ENCODE measurements at regions not wholly inside any gene's neighbourhood (a gene's known extent, or its start where the extent isn't known, plus 50 kb on each side); places are given as distances from the start of the nearest gene placed in this dataset.

DNA sequence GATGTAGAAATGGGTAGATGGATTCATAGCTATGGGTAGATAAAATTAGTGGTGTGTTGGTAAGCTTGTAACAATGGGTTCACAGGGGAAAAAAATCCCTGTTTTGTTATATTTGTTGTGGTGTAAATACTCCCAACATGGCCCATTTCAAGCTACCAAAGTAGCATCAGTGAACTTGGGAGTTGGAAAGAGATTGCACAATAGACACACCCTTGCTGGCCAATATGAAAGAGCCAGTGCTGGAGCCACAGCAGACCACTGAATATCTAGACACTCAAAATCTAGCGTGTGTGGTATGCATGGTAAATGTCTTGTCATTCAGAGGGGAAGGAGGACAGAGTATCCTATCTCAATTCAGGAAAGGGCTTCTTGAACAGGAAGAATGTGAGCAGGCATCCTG lies 565.1 kb upstream of the SALL1 start:
- H3K9me3 ChIP-seq = no peaks in the 10 kb centered on the region
- H3K4me3 ChIP-seq = no peak overlapping the region
- no peaks in the 10 kb centered on the region for H3K36me3 ChIP-seq
- H3K27me3 ChIP-seq = no peaks in the 10 kb centered on the region
- no peak for DNase-seq

DNA sequence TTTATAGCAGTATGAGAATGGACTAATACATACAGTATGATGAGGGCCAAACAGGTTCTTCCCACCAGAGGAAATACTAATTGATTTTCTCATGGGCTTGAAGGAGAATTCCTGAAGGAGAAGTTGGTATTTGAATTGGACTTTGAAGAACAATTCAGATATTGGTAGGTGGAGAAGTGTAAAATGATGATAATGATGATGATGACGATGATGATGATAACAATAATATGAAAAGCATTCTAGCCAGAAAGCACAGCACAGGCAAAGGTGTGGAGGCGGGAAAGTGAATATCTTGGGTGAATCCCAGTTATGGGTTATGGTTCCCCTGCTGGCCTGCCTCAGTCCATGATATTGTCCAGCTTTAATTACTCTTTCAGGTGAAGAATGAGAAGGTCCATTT lies 562.4 kb upstream of the SALL1 start:
- H3K36me3 ChIP-seq = no peaks in the 10 kb centered on the region
- H3K27me3 ChIP-seq = no peaks in the 10 kb centered on the region
- DNase-seq = no peak

DNA sequence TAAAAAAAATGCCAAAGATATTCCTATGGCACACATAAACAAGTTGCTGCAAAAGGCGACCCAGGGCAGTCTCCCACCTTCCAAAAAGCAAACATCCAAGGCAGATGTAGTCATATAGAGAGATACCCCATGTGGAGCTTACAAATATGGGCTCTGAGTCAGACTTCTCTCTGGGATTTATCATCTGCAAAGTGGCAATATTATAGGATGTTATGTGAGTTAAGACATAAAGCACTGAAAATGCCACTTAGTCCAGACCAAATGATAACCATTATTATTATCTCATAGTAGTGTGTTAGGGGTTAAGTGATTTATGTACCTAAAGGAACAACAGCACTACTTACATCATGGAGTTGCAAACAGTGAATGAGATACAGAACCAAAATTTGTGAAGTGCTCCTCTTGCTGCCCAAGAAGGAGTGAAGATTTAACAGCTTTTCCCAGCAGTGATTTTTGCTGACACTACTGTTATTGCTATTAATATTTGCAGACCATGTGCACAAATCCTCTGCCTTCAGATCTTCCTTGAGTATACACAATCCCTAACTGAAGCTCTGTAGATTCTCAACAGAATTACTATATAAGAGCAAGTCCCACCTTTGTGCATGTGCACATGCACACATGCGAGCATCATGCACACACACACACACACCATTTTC lies 560.0 kb upstream of the SALL1 start:
- Histone ChIP-seq H3K27me3 (no peaks in the 10 kb centered on the region), H3K36me3 (no peaks in the 10 kb centered on the region), H3K4me3 (no peak overlapping the region), H3K9me3 (no peaks in the 10 kb centered on the region)
- DNase-seq = no peak

More for the DNA sequence above, 562.4 kb upstream of the SALL1 start:
- H3K9me3 ChIP-seq = no peaks in the 10 kb centered on the region
- no peak overlapping the region for H3K4me3 ChIP-seq

DNA sequence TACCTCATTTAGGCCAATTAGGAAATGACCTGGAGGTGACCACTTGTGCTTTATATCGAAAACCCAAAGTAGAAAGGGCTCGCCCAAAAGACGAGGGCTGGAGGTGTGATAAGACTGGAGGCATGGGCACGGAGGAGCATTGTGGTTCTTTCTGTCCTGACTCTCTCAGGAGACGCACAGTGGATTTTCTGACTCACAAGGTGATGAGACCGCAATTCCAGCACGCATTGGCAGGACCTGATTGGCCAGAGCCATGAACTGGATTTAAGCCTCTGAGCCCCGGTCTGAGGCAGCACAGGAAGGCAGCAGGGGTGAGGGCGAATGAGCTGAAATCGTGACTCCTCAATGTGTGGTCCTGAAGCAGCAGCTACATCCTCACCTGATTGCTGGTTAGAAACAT lies 559.1 kb upstream of the SALL1 start:
- no peaks in the 10 kb centered on the region for H3K27me3 ChIP-seq
- H3K9me3 ChIP-seq = no peaks in the 10 kb centered on the region
- H3K4me3 ChIP-seq = no peak overlapping the region
- H3K36me3 ChIP-seq = no peaks in the 10 kb centered on the region
- no peak for DNase-seq

DNA sequence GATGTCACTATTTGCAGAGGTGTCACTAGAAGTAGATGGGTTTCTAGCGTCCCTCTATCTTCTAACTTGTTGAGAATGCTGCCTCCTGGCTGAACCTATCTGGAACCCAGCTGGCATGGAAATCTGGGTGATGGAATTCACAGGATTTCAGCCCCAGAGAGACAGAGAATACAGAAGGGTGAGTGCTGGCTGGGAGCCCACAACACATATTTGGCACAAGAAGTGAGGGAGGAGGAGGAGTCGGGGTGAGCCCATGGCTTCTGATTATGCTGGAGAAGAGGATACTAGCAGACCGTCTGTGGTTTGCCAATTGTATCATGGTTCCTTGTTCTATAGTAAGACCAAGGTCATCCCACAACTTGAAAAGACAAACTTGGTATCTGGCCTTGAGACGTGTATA lies 557.8 kb upstream of the SALL1 start:
- no peak for DNase-seq
- Histone ChIP-seq H3K4me3 (no peak overlapping the region), H3K9me3 (peaks cover 2% of the 10 kb centered on the region), H3K27me3 (no peaks in the 10 kb centered on the region), H3K36me3 (no peaks in the 10 kb centered on the region)

DNA sequence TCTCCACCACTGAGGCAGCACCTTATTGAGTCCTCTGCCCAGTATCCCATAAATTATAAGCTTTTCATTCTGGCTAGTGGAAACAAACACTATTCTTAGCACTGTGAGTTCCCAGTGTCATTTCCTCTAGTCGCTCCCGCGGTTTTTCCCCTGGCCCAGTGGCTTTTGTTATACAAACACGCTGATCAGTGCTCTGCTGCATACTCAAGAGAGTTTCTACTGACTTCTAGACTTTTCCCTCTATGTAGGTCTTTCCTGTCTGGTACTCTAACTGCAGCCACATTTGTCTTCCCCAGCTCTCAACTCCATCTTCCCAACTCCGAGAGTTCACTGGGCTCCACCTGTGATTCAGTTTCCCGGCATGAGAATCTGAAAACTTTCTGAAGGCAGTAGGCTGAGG lies 556.6 kb upstream of the SALL1 start:
- no peak overlapping the region for H3K4me3 ChIP-seq
- DNase-seq = no peak
- H3K27me3 ChIP-seq = no peaks in the 10 kb centered on the region
- H3K9me3 ChIP-seq = peaks cover 2% of the 10 kb centered on the region
- H3K36me3 ChIP-seq = no peaks in the 10 kb centered on the region

DNA sequence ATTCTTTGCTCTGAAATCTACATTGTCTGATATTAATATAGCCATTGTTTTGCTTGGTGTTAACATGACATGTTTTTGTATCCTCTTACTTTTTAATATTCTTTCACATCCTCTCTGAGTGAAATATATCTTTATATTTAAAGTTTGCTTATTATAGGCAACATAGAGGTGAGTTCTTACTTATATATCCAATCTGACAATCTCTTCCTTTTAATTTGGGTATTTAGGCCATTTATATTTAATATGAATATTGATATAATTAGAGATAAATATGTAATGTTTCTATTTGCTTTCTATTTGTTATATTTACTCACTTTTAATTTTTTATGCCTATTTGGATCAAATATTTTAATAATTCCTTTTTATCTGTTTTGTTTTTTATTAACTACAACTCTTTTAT lies 554.1 kb upstream of the SALL1 start:
- H3K4me3 ChIP-seq = no peak overlapping the region
- H3K36me3 ChIP-seq = no peaks in the 10 kb centered on the region
- H3K9me3 ChIP-seq = peaks cover 2% of the 10 kb centered on the region
- no peak for DNase-seq
- no peaks in the 10 kb centered on the region for H3K27me3 ChIP-seq

DNA sequence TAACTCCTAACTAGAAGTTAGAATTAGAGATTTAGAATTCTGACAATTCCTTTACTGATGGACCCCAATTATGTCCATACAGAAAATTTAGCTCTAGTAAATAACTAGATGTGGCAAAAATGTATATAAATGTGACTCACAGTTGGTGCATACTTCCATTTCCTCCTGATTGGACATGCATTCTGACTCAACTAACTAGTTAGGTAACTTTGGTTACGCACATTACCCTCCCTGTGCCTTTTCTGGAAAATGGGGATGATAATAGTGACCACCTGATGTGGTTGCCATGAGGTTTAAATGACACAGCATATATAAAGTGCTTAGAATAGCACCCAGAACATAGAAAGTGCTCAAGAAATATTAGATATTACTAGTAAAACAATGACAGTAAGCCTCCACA lies 550.0 kb upstream of the SALL1 start:
- peaks cover 2% of the 10 kb centered on the region for H3K9me3 ChIP-seq
- H3K4me3 ChIP-seq = no peak overlapping the region
- H3K36me3 ChIP-seq = no peaks in the 10 kb centered on the region
- H3K27me3 ChIP-seq = no peaks in the 10 kb centered on the region
- DNase-seq = no peak

DNA sequence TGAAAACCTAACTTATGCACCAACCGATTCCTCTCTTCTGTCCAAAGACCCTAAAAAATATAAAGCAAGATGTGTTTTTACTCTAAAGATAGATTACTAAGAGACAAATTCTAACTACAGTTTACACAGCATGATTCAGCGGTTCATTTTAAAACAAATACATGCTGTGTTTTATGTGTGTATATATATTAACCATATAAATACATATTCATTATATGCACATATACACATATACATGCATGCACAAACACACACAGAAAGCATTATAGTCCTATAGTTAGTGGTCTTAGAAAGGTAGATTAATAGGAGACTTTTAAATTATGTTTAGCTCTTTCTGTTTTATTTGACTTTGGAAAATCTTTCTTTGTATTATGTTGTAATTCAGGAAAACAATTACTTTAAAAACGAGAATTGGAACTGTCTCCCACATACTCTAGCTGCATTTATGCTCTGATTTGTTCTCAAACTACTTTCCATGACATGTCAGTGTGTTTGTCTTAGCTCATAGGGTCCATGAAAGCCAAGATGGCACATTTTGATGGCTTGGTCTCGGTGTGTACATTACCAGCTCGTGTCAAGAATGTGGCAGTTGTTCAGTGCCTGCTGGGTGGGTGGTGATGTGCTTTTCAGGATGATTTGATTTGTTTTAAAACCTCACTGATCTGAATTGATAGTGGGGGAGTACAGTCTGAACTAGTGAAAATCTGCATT lies 548.8 kb upstream of the SALL1 start:
- DNase-seq = no peak
- no peaks in the 10 kb centered on the region for H3K36me3 ChIP-seq
- no peaks in the 10 kb centered on the region for H3K27me3 ChIP-seq
- no peaks in the 10 kb centered on the region; the same call in 1 of the 2 replicates for H3K9me3 ChIP-seq
- no peak overlapping the region for H3K4me3 ChIP-seq

DNA sequence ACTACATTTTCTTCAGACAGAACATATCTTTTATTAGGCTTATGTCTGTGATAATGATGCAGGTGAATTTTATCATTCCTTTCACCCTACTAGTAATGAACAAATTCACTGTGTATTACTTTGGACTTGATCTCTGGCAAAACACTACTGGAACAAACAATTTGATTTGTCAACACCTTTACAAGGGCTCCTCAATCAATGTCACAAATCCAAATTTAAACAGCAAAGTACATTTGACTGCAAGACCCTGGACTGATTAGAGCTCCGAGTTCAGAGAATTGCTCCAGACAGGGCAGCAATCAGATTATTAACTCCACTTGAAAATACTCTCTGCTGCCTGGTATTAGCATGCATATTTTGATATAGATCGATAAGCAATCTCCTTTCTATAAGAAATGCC lies 547.6 kb upstream of the SALL1 start:
- H3K27me3 ChIP-seq = no peaks in the 10 kb centered on the region

DNA sequence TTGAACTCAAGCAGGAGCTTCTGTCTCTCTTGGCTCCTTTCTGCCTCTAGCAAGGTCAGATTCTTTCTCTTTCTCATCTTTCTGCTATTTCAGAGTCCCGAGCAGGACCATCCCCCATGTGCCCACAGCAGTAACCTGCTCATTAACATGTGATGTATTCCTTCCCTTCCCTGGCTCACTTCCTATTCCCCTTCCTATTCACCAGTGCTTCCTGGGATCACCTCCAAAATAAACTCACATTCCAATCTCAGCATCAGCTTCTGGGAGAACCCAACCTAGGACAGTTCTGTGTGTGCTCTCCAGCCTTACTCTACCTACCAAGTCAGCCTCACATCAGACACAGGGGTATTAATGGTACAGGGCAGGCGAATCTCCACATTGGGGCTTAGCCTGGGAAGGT lies 546.4 kb upstream of the SALL1 start:
- Histone ChIP-seq H3K27me3 (no peaks in the 10 kb centered on the region; the same call in 1 of the 2 replicates), H3K9me3 (no peaks in the 10 kb centered on the region), H3K36me3 (no peaks in the 10 kb centered on the region), H3K4me3 (no peak overlapping the region)
- DNase-seq = no peak

More for the DNA sequence above, 547.6 kb upstream of the SALL1 start:
- DNase-seq = no peak
- H3K9me3 ChIP-seq = no peaks in the 10 kb centered on the region
- H3K36me3 ChIP-seq = no peaks in the 10 kb centered on the region
- no peak overlapping the region for H3K4me3 ChIP-seq

DNA sequence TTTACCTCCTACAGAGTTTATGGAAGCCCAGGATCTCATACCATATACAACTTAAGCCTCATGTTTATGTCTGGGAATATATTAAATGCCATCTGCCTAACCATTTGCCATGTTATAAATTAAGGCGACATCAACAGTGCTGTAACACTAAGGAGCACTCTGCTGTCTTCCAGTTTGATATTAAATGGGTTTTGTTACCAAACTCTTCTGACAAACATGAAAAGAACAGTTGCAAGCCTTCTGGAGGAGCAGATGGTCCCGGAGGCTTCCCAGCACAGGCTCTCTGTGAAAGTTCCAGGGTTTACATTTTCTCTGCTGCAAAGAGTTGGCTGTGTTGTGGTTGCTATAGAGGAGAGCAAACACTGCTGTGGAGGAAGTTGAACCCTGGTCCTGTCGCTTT lies 545.3 kb upstream of the SALL1 start:
- Histone ChIP-seq H3K9me3 (no peaks in the 10 kb centered on the region), H3K27me3 (no peaks in the 10 kb centered on the region; the same call in 1 of the 2 replicates), H3K36me3 (no peaks in the 10 kb centered on the region), H3K4me3 (no peak overlapping the region)
- no peak for DNase-seq

DNA sequence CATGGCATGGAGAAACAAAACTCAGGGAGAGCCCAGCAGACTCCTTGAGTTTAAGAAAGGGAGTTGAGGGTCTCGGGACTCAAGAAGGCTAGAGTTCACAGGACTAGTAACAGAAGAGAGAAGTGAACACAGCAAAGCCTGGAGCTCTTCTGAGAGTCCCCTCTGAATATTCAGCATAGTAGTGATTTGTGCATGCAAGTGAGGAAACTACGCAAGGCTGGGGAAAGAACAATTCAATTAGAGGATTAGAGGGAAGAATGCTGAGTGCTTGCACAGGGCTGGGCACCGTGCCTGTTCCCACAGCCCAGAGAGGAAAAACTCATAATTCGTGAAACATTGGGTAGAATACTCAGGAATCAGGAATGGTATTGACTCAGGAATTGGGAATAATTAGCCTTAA lies 540.0 kb upstream of the SALL1 start:
- no peak for DNase-seq
- Histone ChIP-seq H3K9me3 (no peaks in the 10 kb centered on the region), H3K4me3 (no peak overlapping the region), H3K36me3 (no peaks in the 10 kb centered on the region), H3K27me3 (no peaks in the 10 kb centered on the region; the same call in 1 of the 2 replicates)

DNA sequence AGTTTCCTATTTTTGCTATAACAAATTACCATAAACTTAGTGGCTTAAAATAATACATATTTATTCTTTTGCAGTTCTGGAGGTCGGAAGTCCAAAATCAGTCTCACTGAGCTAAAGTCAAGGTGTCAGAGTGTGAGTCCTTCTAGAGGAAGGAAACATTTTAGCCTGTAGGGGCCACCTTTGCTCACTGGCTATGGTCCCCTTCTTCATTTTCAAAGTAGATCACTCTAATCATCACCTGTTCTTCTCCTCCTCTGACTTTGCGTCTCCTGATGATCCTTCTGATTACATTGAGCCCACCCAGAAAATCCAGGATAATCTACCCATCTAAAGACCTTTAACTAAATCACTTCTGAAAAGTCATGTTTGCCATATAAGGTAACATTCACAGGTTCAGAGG lies 534.4 kb upstream of the SALL1 start:
- H3K27me3 ChIP-seq = no peaks in the 10 kb centered on the region
- no peak for DNase-seq
- no peak overlapping the region for H3K4me3 ChIP-seq
- H3K36me3 ChIP-seq = no peaks in the 10 kb centered on the region
- H3K9me3 ChIP-seq = no peaks in the 10 kb centered on the region

DNA sequence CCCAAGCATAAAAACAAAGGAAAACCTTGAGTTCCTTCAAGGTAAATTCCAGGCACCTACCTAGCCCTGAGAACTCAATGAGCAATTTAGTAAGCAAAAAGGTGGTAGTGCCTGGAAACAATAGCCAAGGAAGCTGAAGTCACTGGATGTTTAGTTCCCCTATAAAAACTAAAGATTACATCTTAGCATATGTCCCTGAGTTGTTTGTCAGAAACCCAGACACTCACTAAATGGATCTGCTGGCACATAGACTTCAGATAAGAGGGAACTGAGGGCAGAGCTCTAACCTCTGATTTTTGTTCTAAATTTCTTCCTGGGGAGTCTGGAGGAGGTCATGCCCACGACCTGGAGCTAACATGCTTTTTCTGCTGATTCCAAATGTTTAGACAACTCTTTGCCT lies 532.8 kb upstream of the SALL1 start:
- H3K4me3 ChIP-seq = no peak overlapping the region
- H3K36me3 ChIP-seq = no peaks in the 10 kb centered on the region
- DNase-seq = no peak
- no peaks in the 10 kb centered on the region for H3K27me3 ChIP-seq
- no peaks in the 10 kb centered on the region for H3K9me3 ChIP-seq

DNA sequence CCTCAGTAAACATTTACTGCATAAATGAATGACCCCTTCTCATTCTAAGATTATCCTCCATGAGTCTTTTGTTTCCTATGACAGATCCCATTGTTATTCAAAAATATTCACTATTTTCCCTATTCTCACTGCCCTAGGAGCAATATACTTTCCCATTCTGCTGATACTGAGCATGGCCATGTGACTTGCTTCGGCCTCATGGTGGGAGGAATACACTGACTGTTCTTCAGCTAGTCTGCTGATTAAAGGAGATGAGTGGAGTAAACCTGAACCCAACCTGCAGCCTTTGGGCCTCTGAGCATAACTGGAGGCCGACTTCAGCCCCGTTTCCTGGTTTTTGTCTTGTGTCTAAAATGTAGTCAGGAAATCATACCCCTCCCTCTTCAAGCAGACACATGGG lies 531.8 kb upstream of the SALL1 start:
- DNase-seq = no peak
- H3K27me3 ChIP-seq = no peaks in the 10 kb centered on the region
- H3K4me3 ChIP-seq = no peak overlapping the region
- no peaks in the 10 kb centered on the region for H3K9me3 ChIP-seq
- no peaks in the 10 kb centered on the region for H3K36me3 ChIP-seq

DNA sequence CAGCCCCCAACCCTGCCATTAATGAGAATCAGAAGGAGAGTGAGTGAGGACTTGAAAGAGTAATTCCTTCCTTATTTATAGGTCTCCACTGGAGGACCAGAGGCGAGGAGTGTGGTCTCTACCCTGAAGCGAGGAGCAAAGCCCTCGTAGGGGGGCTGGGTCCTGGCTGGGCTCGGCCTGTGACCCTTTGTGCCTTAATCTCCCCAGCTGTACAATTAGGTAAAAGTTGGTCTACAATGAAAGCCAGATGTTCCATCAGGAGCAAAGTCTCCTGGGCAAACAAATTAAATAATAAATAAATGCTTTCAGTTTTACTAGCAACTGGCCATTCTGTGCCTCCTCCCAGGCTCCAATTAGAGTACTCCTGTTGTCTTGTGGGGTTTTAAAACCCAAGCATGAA lies 523.5 kb upstream of the SALL1 start:
- DNase-seq = no peak
- H3K4me3 ChIP-seq = no peak overlapping the region
- H3K9me3 ChIP-seq = no peaks in the 10 kb centered on the region
- no peaks in the 10 kb centered on the region for H3K27me3 ChIP-seq
- H3K36me3 ChIP-seq = no peaks in the 10 kb centered on the region

DNA sequence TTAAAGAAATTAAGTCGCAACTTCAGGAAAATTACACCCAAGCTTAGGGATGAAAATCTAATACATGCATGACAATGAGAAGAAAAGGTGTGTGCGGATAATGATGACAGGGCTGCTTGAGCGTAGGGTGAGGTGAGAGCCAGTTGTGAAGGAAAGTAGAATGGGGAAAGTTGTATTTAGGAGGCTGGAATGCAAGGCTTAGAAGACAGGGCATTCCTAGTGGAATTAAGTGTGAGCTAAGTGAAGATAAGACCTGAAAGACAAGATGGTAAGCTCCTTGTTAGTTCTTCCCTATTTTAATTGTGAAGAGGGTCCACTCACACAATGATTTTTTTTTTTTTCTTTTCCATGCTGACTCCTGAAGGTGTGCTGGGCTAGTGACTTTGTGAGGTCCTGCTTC lies 519.5 kb upstream of the SALL1 start:
- no peak for DNase-seq
- Histone ChIP-seq H3K9me3 (no peaks in the 10 kb centered on the region), H3K36me3 (no peaks in the 10 kb centered on the region), H3K4me3 (no peak overlapping the region), H3K27me3 (no peaks in the 10 kb centered on the region)
